K562 (cell line): ENCODE measurements at regions not wholly inside any gene's neighbourhood (a gene's known extent, or its start where the extent isn't known, plus 50 kb on each side); places are given as distances from the start of the nearest gene placed in this dataset.

Experiments used
- ATAC-seq: fragments of 200-7000 bp; cut with Tn5 transposase; 3 replicates; pipeline ENCODE4 v1.9.1; 2020; ENCODE audit warnings: moderate library complexity
- BruUV-seq: library from RNA; stranded (reverse); fragments of 400-500 nt; replicated peaks from 2 replicates; lab custom pipeline; 2021; lab: Mats Ljungman, UMichigan
- CTCF ChIA-PET: fragments of 300-600 bp; formaldehyde crosslinking; extraction: SDS; loops from one replicate; lab custom pipeline; 2021; ENCODE audit warnings: low intra/inter-chr PET ratio; lab: Yijun Ruan, JAX
- POLR2A ChIA-PET: fragments of 300-600, 350-650 bp; sonication (Branson Sonifier 250); formaldehyde crosslinking; extraction: SDS; loops from one replicate; lab custom pipeline; 2021; ENCODE audit warnings: antibody characterized with exemption, inconsistent platforms; lab: Yijun Ruan, JAX
- DNase-seq, 4 experiments: peaks; one replicate each; pipeline versions ENCODE4 v3.0.0 to v3.0.0-alpha.2; 2011 to 2018; ENCODE audit warnings: low spot score in 3 of 4, mixed read lengths in 3 of 4; ENCODE audit errors: extremely low read depth in 1 of 4
- FAIRE-seq: peaks from 2 replicates; lab custom pipeline; 2011; peaks lifted over from hg19 to GRCh38; lab: Jason Lieb, UNC
- H2AFZ ChIP-seq: 2 replicates; pipeline ENCODE4 v1.6.0; 2011; ENCODE audit warnings: low read depth, low read length, control low read depth, inconsistent platforms
- H3K27ac ChIP-seq: fragments of 200-600 bp; 3 replicates; pipeline ENCODE4 v1.8.0; 2011; ENCODE audit warnings: low read depth, mild to moderate bottlenecking, control low read depth, inconsistent platforms, low read length, moderate library complexity, mixed read lengths; ENCODE audit errors: extremely low read depth
- H3K27me3 ChIP-seq, 2 experiments: fragments of 300-600 bp in 1 of 2; 2 replicates in 1 of 2; 3 replicates in 1 of 2; pipeline versions ENCODE4 v1.6.0 to v1.8.0; 2011; ENCODE audit warnings: inconsistent platforms in 2 of 2, low read length in 2 of 2, mild to moderate bottlenecking in 1 of 2, mixed read lengths in 1 of 2, moderate library complexity in 1 of 2; ENCODE audit not compliant: control insufficient read depth in 2 of 2, insufficient read depth in 2 of 2
- H3K36me3 ChIP-seq: fragments of 300-600 bp; 3 replicates; pipeline ENCODE4 v1.8.0; 2011; ENCODE audit warnings: mild to moderate bottlenecking, low read length, inconsistent platforms; ENCODE audit not compliant: control insufficient read depth, insufficient read depth
- H3K4me1 ChIP-seq, 2 experiments: fragments of 200-600 bp in 1 of 2; replicated peaks in 1 of 2; 2 replicates in 1 of 2; 3 replicates in 1 of 2; pipeline versions ENCODE4 v1.5.1 to v1.8.0; 2011; ENCODE audit warnings: inconsistent platforms in 2 of 2, low read length in 2 of 2, mild to moderate bottlenecking in 1 of 2, mixed read lengths in 1 of 2, moderate library complexity in 1 of 2; ENCODE audit not compliant: control insufficient read depth in 2 of 2, insufficient read depth in 2 of 2
- H3K4me2 ChIP-seq: 2 replicates; pipeline ENCODE4 v1.6.1; 2011; ENCODE audit warnings: low read length, control low read depth, inconsistent platforms, mixed read lengths; ENCODE audit not compliant: insufficient read depth
- H3K4me3 ChIP-seq: fragments of 200-600 bp; sonication (generic), shearing (Covaris generic); 2 replicates; pipeline ENCODE4 v1.5.1; 2016; ENCODE audit warnings: control low read depth, inconsistent platforms
- H3K79me2 ChIP-seq: fragments of 200-600 bp; 3 replicates; pipeline ENCODE4 v1.8.0; 2011; ENCODE audit warnings: low read length, inconsistent platforms; ENCODE audit not compliant: control insufficient read depth, insufficient read depth
- H3K9ac ChIP-seq, 2 experiments: 2 replicates each; pipeline versions ENCODE4 v1.6.0 to v1.6.1; 2011; ENCODE audit warnings: low read depth in 2 of 2, low read length in 2 of 2, control low read depth in 1 of 2, inconsistent platforms in 1 of 2, mild to moderate bottlenecking in 1 of 2, mixed read lengths in 1 of 2; ENCODE audit not compliant: insufficient read depth in 1 of 2
- H3K9me1 ChIP-seq: one replicate; pipeline ENCODE4 v1.6.0; 2011; ENCODE audit warnings: inconsistent platforms, mild to moderate bottlenecking, low read length, moderate library complexity; ENCODE audit not compliant: control insufficient read depth, insufficient read depth
- H3K9me3 ChIP-seq: replicated peaks from 2 replicates; pipeline ENCODE4 v1.5.1; 2011; ENCODE audit warnings: low read depth, low read length, inconsistent platforms; ENCODE audit not compliant: control insufficient read depth, insufficient read depth
- H4K20me1 ChIP-seq: replicated peaks from 2 replicates; pipeline ENCODE4 v1.6.1; 2011; ENCODE audit warnings: low read length, inconsistent platforms, mixed read lengths; ENCODE audit not compliant: control insufficient read depth, insufficient read depth
- BRD4 ChIP-seq: fragments of 200-600 bp; sonication (generic); IDR thresholded peaks from 2 replicates; pipeline ENCODE4 v1.6.1; 2017; ENCODE audit warnings: inconsistent platforms
- CREB3 ChIP-seq: fragments of 450-650 bp; conservative IDR thresholded peaks from 2 replicates; pipeline ENCODE4 v1.6.1; 2016; ENCODE audit warnings: missing genetic modification characterization, low read depth, mild to moderate bottlenecking, missing compliant biosample characterization, moderate library complexity
- FUS ChIP-seq: fragments of 200-400 bp; formaldehyde crosslinking; optimal IDR thresholded peaks from 2 replicates; pipeline ENCODE3; 2017; ENCODE audit warnings: low read depth, low read length
- HLTF ChIP-seq: fragments of 450-650 bp; IDR thresholded peaks from 2 replicates; pipeline ENCODE4 v1.6.1; 2016
- MEF2D ChIP-seq: conservative IDR thresholded peaks from 2 replicates; pipeline ENCODE4 v1.6.1; 2016; ENCODE audit warnings: low read depth, missing genetic modification characterization, missing compliant biosample characterization
- MLLT1 ChIP-seq, 2 experiments: fragments of 450-650 bp; IDR thresholded peaks; 2 replicates each; pipeline ENCODE4 v1.6.1; 2016
- NCOA2 ChIP-seq, 2 experiments: fragments of 450-650 bp; IDR thresholded peaks; 2 replicates each; pipeline ENCODE4 v1.6.1; 2018; ENCODE audit warnings: mild to moderate bottlenecking in 2 of 2, moderate library complexity in 1 of 2; ENCODE audit not compliant: partially characterized antibody in 2 of 2
- PTRF ChIP-seq: fragments of 450-650 bp; IDR thresholded peaks from 2 replicates; pipeline ENCODE4 v1.6.1; 2016; ENCODE audit warnings: mild to moderate bottlenecking, missing genetic modification characterization, missing compliant biosample characterization
- RBM22 ChIP-seq: fragments of 200-400 bp; formaldehyde crosslinking; IDR thresholded peaks from 2 replicates; pipeline ENCODE4 v1.6.1; 2018; ENCODE audit warnings: low read length, low read depth; ENCODE audit not compliant: poor library complexity, severe bottlenecking
- RHOXF2B ChIP-seq: fragments of 250-450 bp; sonication (Bioruptor Pico); conservative IDR thresholded peaks from 2 replicates; pipeline ENCODE4 v1.5.1; 2021
- SIX5 ChIP-seq, 2 experiments: IDR thresholded peaks; 2 replicates each; pipeline ENCODE4 v1.6.1; 2011; ENCODE audit warnings: low read length in 2 of 2, borderline replicate concordance in 1 of 2, low read depth in 1 of 2, mild to moderate bottlenecking in 1 of 2, moderate library complexity in 1 of 2; ENCODE audit not compliant: insufficient read depth in 1 of 2
- ZHX1 ChIP-seq: fragments of 150-350 bp; conservative IDR thresholded peaks from 2 replicates; pipeline ENCODE4 v1.6.1; 2014; ENCODE audit warnings: low read length
- ZNF232 ChIP-seq: sonication (generic); formaldehyde crosslinking; IDR thresholded peaks from 2 replicates; pipeline ENCODE4 v1.8.0; 2022; ENCODE audit warnings: mild to moderate bottlenecking, missing genetic modification reagents
- ZNF589 ChIP-seq: fragments of 200-800 bp; sonication (Bioruptor generic); IDR thresholded peaks from 2 replicates; pipeline ENCODE4 v1.6.1; 2016; ENCODE audit warnings: low read depth, missing genetic modification characterization, missing compliant biosample characterization
- ZNF668 ChIP-seq: fragments of 250-450 bp; sonication (Bioruptor Pico); IDR thresholded peaks from 2 replicates; pipeline ENCODE4 v1.8.0; 2022; ENCODE audit warnings: mild to moderate bottlenecking, inconsistent platforms
- WGBS: fragments of 100-300 bp; shearing (Covaris generic); methylation state at CpG from one replicate; pipeline ENCODE4 v1.1.6; 2016; ENCODE audit warnings: low coverage, mixed read lengths; ENCODE audit not compliant: insufficient coverage; ENCODE audit errors: missing lambda C conversion rate; 5-methylcytosine and 5-hydroxymethylcytosine counted together
- in situ Hi-C: fragments of 300-500 bp; cut with MboI; formaldehyde crosslinking; loops from 4 replicates; pipeline ENCODE4 v1.15.0; 2018; ENCODE audit warnings: inconsistent platforms, mixed read lengths
- intact Hi-C: fragments of 100-400 bp; cut with micrococcal nuclease; formaldehyde crosslinking; loops from 2 replicates; pipeline ENCODE4 v1.14.2; 2022

- in situ Hi-C loops: no loop called here
- CTCF ChIA-PET: no interaction called here
- no peak for ATAC-seq
Measured at GRCh38 chr13:30855569-30855968, 50.5 kb upstream of the MEDAG start.

More at GRCh38 chr13:30855569-30855968, 50.5 kb upstream of the MEDAG start:
- H3K27ac ChIP-seq: no peak overlapping the region
- H3K9ac ChIP-seq: no peak overlapping the region
- intact Hi-C loops: no loop called here
- TF ChIP-seq RBM22 (no peak), NCOA2 (IDR thresholded peaks at IDR 0.05; ENCODE audit: partially characterized antibody in 2 of 2) (no peak), SIX5 (IDR thresholded peaks at IDR 0.05; ENCODE audit: borderline replicate concordance in 1 of 2, insufficient read depth in 1 of 2, low read depth in 1 of 2, low read length in 2 of 2) (no peak), ZHX1 (no peak), BRD4 (no peak), MEF2D (tag) (no peak), RHOXF2B (CRISPR knock-in tag) (no peak), ZNF668 (CRISPR knock-in tag) (no peak), HLTF (no peak), CREB3 (tag) (no peak), ZNF232 (no peak), PTRF (no peak), FUS (no peak), MLLT1 (IDR thresholded peaks at IDR 0.05) (no peak), ZNF589 (CRISPR knock-in tag) (no peak)
- no peaks in the 10 kb centered on the region; a peak in 1 of 5 replicates for H3K4me1 ChIP-seq
- no peaks in the 10 kb centered on the region for H3K9me1 ChIP-seq
- no peaks in the 10 kb centered on the region for H3K36me3 ChIP-seq
- H4K20me1 ChIP-seq: no peaks in the 10 kb centered on the region; the same call in 1 of the 2 replicates
- FAIRE-seq (no peak), DNase-seq (no peak)
- H3K4me2 ChIP-seq: no peak overlapping the region
- no peaks in the 10 kb centered on the region for H3K9me3 ChIP-seq
- H3K27me3 ChIP-seq: peaks cover 0 to 11% of the 10 kb centered on the region in 2 experiments; a peak in 2 of 5 replicates
- 0% methylated on average over 3 of the region's 3 CpGs for WGBS
- POLR2A ChIA-PET: interaction anchor here (0.6 to 1.0 kb wide), 3 partner anchors 9 to 165 kb away, joined by 3 read pairs; no protein-coding TSS in a partner anchor
- H3K79me2 ChIP-seq: no peaks in the 10 kb centered on the region
- BruUV-seq: no TSS peak
- H2AFZ ChIP-seq: no peak overlapping the region
- H3K4me3 ChIP-seq: no peak overlapping the region
